Right cardiac atrium (tissue), 5 donors: ENCODE measurements at regions not wholly inside any gene's neighbourhood (a gene's known extent, or its start where the extent isn't known, plus 50 kb on each side); places are given as distances from the start of the nearest gene placed in this dataset.

Source experiments
- ATAC-seq, 2 donors: fragments of 200-7000 bp; cut with Tn5 transposase; one replicate each; pipeline versions ENCODE4 v1.8.0 to v1.9.1; 2020; ENCODE audit warnings: moderate library complexity in 2 of 2, mild to moderate bottlenecking in 1 of 2
- DNase-seq, 3 donors: peaks; one replicate each; pipeline ENCODE4 v3.0.0-alpha.2; 2020
- H3K27ac ChIP-seq: one replicate; pipeline ENCODE4 v1.5.1; 2013; ENCODE audit warnings: mild to moderate bottlenecking, low read length, control low read depth, moderate library complexity
- H3K27me3 ChIP-seq: one replicate; pipeline ENCODE4 v1.6.1; 2013; ENCODE audit not compliant: control insufficient read depth, insufficient read depth
- H3K4me1 ChIP-seq: one replicate; pipeline ENCODE4 v1.6.1; 2013; ENCODE audit warnings: low read length; ENCODE audit not compliant: control insufficient read depth, insufficient read depth
- H3K4me3 ChIP-seq: one replicate; pipeline ENCODE4 v1.5.1; 2013; ENCODE audit warnings: low read length, control low read depth
- H3K9me3 ChIP-seq: one replicate; pipeline ENCODE4 v1.6.1; 2013; ENCODE audit warnings: low read length; ENCODE audit not compliant: control insufficient read depth
- WGBS: extraction: QIAGEN DNeasy Blood & Tissue Kit; methylation state at CpG from one replicate; pipeline ENCODE4 v1.1.7; 2013; 5-methylcytosine and 5-hydroxymethylcytosine counted together
- intact Hi-C, 4 donors: fragments of 100-400 bp; cut with DNase I; formaldehyde crosslinking; loops; one replicate each; pipeline versions ENCODE4 v1.11.0 to v1.14.0; 2022 to 2023
- donor health status: healthy with polysubstance abuse.
- donor health status: DM: no; HTN: yes; CAD: no.
- donor health status: DM: no; HTN: no; CAD: no.
- donor health status: DM: no; HTN: yes; CAD: no; lungs with severe emphysema.
- donor health status: DM: yes; HTN: yes; CAD: no.

- Histone ChIP-seq H3K4me3 (no peak overlapping the region), H3K9me3 (no peaks in the 10 kb centered on the region), H3K27me3 (no peaks in the 10 kb centered on the region), H3K4me1 (no peaks in the 10 kb centered on the region), H3K27ac (no peak overlapping the region)
- no peak for ATAC-seq
- DNase-seq = no peak
- intact Hi-C loops = no loop called here
Measured at GRCh38 chr3:166199491-166199890, 362.3 kb upstream of the BCHE start.

DNA sequence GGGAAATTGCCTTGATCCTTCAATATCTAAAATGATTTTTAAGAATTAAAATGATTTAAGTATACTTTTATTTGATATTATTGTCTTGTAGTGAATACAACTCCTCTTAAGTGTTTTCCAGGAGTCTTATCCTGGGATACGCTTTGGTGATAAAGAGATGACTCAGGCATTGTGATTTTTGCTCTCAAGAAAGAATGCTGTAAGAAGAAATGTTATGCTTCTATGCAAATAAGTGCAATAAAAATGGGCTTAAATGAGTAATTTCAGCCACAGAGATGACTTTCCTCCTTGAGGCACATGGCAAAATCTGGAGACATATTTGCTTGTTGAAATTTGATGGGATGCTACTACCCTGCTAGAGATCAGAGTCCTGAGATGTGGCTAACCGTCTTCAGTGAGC, 358.6 kb upstream of the BCHE start:
- intact Hi-C loops = no loop called here
- no peaks in the 10 kb centered on the region for H3K9me3 ChIP-seq
- no peak overlapping the region for H3K4me3 ChIP-seq
- H3K4me1 ChIP-seq = no peaks in the 10 kb centered on the region
- H3K27me3 ChIP-seq = no peaks in the 10 kb centered on the region
- 68% methylated on average over 2 of the region's 2 CpGs for whole genome bisulfite sequencing
- H3K27ac ChIP-seq = no peak overlapping the region
- ATAC-seq (no peak), DNase-seq (no peak)

DNA sequence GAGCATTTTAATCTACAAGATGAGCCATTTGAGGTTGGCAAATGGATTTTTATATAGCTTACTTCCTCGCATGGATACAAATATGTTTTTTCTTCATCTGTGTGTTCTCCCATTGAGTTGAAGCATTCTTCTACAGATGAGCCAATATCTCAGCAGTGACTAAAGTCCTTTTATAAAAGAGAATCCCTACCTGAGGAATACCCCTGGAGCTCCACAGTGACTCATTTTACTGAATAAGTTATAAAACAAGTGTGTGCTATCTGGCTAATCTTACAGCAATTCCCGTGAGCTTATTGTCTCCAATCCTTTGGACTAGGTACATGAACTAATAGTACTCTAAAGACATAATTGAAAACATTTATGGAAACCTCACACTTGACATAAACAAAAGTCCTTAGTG, 354.2 kb upstream of the BCHE start:
- H3K27me3 ChIP-seq = no peaks in the 10 kb centered on the region
- ATAC-seq = no peak
- intact Hi-C loops = no loop called here

DNA sequence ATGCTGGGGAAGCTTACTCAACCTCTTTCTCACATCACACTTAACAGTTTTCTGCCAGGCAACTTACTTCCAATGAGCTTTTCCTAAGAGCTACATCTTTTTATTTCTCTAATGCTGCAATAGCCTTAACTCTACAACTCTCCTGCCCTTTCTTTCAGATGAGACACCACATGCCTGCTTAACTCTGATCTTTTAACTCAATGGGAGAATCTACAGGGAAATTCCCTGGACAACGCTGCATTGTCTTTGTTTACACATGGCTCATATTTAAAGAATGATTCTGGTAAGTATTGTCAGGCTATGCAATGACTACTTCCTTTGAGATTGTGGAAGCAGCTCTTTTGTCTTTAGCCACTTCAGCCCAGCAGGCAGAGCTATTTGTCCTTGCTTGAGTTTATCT, 353.1 kb upstream of the BCHE start:
- Histone ChIP-seq H3K4me1 (no peaks in the 10 kb centered on the region), H3K9me3 (no peaks in the 10 kb centered on the region), H3K27ac (no peak overlapping the region), H3K4me3 (no peak overlapping the region), H3K27me3 (no peaks in the 10 kb centered on the region)
- 49% methylated on average over 1 of the region's 1 CpG for WGBS
- ATAC-seq (no peak), DNase-seq (no peak)
- intact Hi-C loops = no loop called here

More for the DNA sequence above, 354.2 kb upstream of the BCHE start:
- Histone ChIP-seq H3K9me3 (no peaks in the 10 kb centered on the region), H3K27ac (no peak overlapping the region), H3K4me3 (no peak overlapping the region), H3K4me1 (no peaks in the 10 kb centered on the region)
- 81% methylated on average over 2 of the region's 2 CpGs for WGBS
- DNase-seq = no peak

GRCh38 chr3:166187237-166187636, 350.0 kb upstream of the BCHE start:
- DNase-seq = no peak
- 21% methylated on average over 1 of the region's 1 CpG for WGBS
- Histone ChIP-seq H3K4me1 (no peaks in the 10 kb centered on the region), H3K9me3 (no peaks in the 10 kb centered on the region), H3K27ac (no peak overlapping the region), H3K4me3 (no peak overlapping the region), H3K27me3 (no peaks in the 10 kb centered on the region)
- ATAC-seq = no peak
- intact Hi-C loops = no loop called here

DNA sequence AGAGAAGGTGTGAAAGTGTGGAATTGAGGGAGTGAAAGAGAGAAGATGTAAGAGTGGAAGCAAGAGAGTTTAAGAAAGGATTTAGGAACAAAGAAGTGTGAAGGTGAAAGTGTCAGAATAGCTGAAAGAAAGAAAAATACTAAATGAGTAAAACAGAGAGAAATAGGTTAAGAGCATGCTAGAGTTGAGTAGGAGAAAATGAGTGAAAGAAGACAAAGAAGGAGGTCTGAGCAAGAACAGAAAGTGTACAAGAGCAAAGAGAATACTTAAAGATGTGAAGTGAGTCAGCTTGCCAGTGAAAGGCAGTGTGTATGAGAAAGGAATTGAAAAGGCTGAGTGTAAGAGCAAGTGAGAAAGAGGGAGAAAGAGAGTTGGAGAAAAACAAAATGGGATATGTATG, 348.8 kb upstream of the BCHE start:
- H3K27me3 ChIP-seq = no peaks in the 10 kb centered on the region
- H3K4me3 ChIP-seq = no peak overlapping the region
- no peaks in the 10 kb centered on the region for H3K9me3 ChIP-seq
- DNase-seq (no peak), ATAC-seq (no peak)
- no peak overlapping the region for H3K27ac ChIP-seq
- no peaks in the 10 kb centered on the region for H3K4me1 ChIP-seq
- intact Hi-C loops = no loop called here

DNA sequence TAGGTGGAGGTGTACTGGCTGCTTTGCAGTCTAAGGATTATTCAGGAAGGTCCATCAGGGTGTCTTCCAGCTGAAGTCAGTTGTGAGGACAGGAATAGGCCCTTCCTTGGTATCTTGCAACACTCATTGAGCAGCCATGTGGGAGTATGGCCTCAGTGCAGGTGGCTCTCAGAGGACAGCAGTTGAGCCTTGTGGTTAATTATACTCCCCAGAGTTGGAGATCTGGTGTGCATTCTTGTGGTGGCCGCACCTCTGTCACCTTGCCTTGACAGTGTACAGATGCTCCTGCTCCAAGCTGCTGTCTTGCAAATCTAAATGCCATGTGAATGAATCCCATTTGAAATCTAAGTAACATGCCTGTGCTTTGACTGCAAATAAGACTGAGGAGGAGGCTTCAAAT, 339.9 kb upstream of the BCHE start:
- DNase-seq (no peak), ATAC-seq (no peak)
- Histone ChIP-seq H3K27me3 (no peaks in the 10 kb centered on the region), H3K27ac (no peak overlapping the region), H3K4me3 (no peak overlapping the region), H3K9me3 (no peaks in the 10 kb centered on the region), H3K4me1 (no peaks in the 10 kb centered on the region)
- intact Hi-C loops = no loop called here
- WGBS = 57% methylated on average over 1 of the region's 1 CpG

- DNase-seq = no peak
- H3K4me1 ChIP-seq = no peaks in the 10 kb centered on the region
- no peak for ATAC-seq
- no peak overlapping the region for H3K4me3 ChIP-seq
- intact Hi-C loops = no loop called here
- H3K27me3 ChIP-seq = no peaks in the 10 kb centered on the region
- WGBS = 68% methylated on average over 3 of the region's 3 CpGs
- no peaks in the 10 kb centered on the region for H3K9me3 ChIP-seq
- no peak overlapping the region for H3K27ac ChIP-seq
Measured at GRCh38 chr3:166171695-166172094, 334.5 kb upstream of the BCHE start.

- Histone ChIP-seq H3K4me3 (no peak overlapping the region), H3K27me3 (no peaks in the 10 kb centered on the region), H3K4me1 (no peaks in the 10 kb centered on the region), H3K27ac (no peak overlapping the region), H3K9me3 (no peaks in the 10 kb centered on the region)
- no peak for ATAC-seq
- 66% methylated on average over 1 of the region's 1 CpG for WGBS
- no peak for DNase-seq
- intact Hi-C loops = no loop called here
Measured at GRCh38 chr3:166169681-166170080, 332.5 kb upstream of the BCHE start.

GRCh38 chr3:166127969-166128368, 290.7 kb upstream of the BCHE start:
- ATAC-seq (no peak), DNase-seq (no peak)
- intact Hi-C loops = no loop called here
- H3K4me1 ChIP-seq = no peaks in the 10 kb centered on the region
- 70% methylated on average over 1 of the region's 1 CpG for WGBS
- no peak overlapping the region for H3K4me3 ChIP-seq
- H3K27me3 ChIP-seq = no peaks in the 10 kb centered on the region
- H3K9me3 ChIP-seq = no peaks in the 10 kb centered on the region
- H3K27ac ChIP-seq = no peak overlapping the region

DNA sequence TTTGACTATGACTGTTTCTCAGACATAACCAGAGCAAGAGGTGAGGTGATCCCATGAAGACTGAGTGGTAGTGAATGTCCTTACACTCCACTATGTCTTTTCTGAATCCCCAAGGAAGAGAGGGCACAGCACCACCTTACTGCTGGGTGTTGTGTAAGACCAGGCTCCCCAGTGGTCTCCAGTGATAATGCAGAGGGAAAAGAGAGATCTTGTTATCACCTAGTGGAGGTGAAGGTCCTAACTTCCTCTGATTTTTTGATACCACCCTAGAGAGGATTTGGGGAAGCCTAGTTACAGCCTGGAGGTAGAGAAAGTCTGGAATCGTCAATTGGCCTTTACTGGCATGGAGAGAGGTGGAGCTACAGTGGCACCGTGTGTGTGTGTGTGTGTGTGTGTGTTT, 288.0 kb upstream of the BCHE start:
- ATAC-seq (no peak), DNase-seq (no peak)
- no peak overlapping the region for H3K4me3 ChIP-seq
- H3K4me1 ChIP-seq = no peaks in the 10 kb centered on the region
- H3K27me3 ChIP-seq = no peaks in the 10 kb centered on the region
- intact Hi-C loops = no loop called here
- 62% methylated on average over 2 of the region's 2 CpGs for WGBS
- H3K27ac ChIP-seq = no peak overlapping the region
- no peaks in the 10 kb centered on the region for H3K9me3 ChIP-seq

DNA sequence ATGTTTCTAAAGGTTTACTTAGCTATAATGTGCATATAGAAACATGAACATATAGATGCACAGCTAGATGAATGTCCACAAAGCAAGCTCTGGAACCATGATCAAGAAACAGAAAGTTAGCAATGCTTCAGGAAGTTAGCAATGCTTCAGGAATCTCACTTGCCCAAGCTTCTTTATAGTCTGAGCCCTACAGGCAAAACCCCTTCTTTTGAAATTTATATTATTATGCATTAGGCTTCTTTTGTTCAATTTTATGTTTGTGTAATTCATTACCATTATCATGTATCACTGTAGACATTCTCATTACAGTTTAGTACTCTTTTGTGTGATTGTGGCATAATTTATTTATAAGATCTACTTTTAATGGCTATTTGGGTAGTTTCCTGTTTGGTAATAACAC, 286.4 kb upstream of the BCHE start:
- ATAC-seq (no peak), DNase-seq (no peak)
- Histone ChIP-seq H3K27ac (no peak overlapping the region), H3K4me1 (no peaks in the 10 kb centered on the region), H3K9me3 (no peaks in the 10 kb centered on the region), H3K4me3 (no peak overlapping the region), H3K27me3 (no peaks in the 10 kb centered on the region)
- intact Hi-C loops = no loop called here
